ENCODE measurements at regions not wholly inside any gene's neighbourhood (a gene's known extent, or its start where the extent isn't known, plus 50 kb on each side); places are given as distances from the start of the nearest gene placed in this dataset.

GRCh38 chr11:15858881-15859280 is 497.5 kb downstream of the SOX6 start:
- TF ChIP-seq CTCF (IDR thresholded peaks at IDR 0.05) (no peak), POLR2A (IDR thresholded peaks at IDR 0.05) (no peak)
